IPS-18a (cell line): ENCODE measurements at regions not wholly inside any gene's neighbourhood (a gene's known extent, or its start where the extent isn't known, plus 50 kb on each side); places are given as distances from the start of the nearest gene placed in this dataset.
"Not testable (repeated sequence)": the region's sequence is repeated elsewhere in the genome, so short reads cannot be mapped to it uniquely, and the experiment has no call there.

Source experiments
- H3K27ac ChIP-seq: one replicate; pipeline ENCODE4 v1.5.1; 2013; ENCODE audit warnings: low read length
- H3K27me3 ChIP-seq: one replicate; pipeline ENCODE4 v1.6.1; 2013; ENCODE audit warnings: mild to moderate bottlenecking, low read length; ENCODE audit not compliant: control insufficient read depth, insufficient read depth
- H3K36me3 ChIP-seq: one replicate; pipeline ENCODE4 v1.6.1; 2013; ENCODE audit warnings: low read depth, low read length; ENCODE audit not compliant: control insufficient read depth
- H3K4me1 ChIP-seq: one replicate; pipeline ENCODE4 v1.6.1; 2013; ENCODE audit warnings: low read depth, low read length; ENCODE audit not compliant: control insufficient read depth
- H3K4me3 ChIP-seq: one replicate; pipeline ENCODE4 v1.5.1; 2013; ENCODE audit warnings: low read length
- H3K9ac ChIP-seq: one replicate; pipeline ENCODE4 v1.6.1; 2013; ENCODE audit warnings: mild to moderate bottlenecking, low read length, moderate library complexity
- H3K9me3 ChIP-seq: one replicate; pipeline ENCODE4 v1.6.1; 2013; ENCODE audit warnings: low read depth, low read length; ENCODE audit not compliant: control insufficient read depth

DNA sequence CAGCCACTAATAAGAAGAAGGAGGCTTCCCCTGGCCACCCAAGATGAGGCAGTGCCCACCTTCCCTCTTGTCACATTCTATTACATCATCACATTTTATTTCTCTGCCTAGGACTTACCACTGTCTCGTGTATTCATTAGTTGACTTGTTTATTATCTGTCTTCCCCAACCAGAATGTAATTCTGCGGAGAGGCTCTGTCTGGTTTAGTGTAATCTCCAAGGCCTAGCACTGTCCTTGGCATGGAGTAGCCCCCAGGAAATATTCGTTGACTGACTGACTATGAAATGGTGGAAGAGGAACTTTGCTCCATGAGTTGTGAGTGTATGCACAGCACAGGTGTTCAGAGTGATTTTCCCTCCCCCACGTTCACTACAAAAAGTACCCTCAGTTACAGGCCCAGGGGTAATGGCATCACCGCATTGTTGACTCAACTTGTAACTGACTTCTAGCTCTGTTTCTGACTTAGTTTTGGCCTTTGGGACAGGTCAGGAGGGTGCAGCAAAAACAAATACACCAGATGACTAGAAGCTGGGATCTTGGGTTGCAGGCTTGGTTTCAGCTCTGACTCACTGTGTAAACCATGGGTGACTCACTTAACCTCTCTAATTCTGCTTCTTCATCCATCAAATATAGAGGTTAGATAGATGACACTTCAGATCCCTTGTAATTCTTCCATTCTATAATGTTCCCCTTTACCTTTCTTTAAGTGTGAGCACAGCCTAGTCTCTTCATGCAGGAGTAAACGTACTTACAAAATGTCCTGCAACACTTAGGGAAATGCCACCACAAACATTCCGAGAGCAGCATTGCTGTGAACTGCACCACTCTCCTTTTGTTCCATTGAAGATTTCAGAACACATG is 229.7 kb downstream of the KCNRG start:
- Histone ChIP-seq H3K4me1 (no peaks in the 10 kb centered on the region), H3K9ac (no peak overlapping the region), H3K9me3 (no peaks in the 10 kb centered on the region), H3K36me3 (no peaks in the 10 kb centered on the region), H3K4me3 (no peak overlapping the region), H3K27me3 (no peaks in the 10 kb centered on the region), H3K27ac (no peak overlapping the region)

DNA sequence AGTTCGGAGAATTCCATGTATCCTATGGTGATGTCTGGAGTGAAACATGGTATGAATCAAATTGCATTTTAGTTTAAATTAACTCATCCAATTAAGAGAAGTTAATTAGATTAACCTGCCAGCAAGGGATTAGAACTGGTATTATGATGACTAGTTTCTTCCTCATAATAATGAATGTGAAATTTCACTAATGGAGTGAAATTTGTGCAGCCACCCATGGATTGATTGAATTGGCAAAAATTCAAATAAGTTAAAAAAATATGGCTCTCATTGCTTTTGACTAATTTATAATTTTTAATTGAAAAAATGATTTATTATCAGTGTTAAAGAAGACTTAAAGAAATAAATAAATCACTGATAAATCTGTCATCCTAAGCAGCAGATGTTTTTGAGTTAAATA is 232.0 kb downstream of the KCNRG start:
- Histone ChIP-seq H3K4me3 (no peak overlapping the region), H3K27me3 (no peaks in the 10 kb centered on the region), H3K4me1 (no peaks in the 10 kb centered on the region), H3K27ac (no peak overlapping the region), H3K9me3 (no peaks in the 10 kb centered on the region), H3K9ac (no peak overlapping the region), H3K36me3 (no peaks in the 10 kb centered on the region)

DNA sequence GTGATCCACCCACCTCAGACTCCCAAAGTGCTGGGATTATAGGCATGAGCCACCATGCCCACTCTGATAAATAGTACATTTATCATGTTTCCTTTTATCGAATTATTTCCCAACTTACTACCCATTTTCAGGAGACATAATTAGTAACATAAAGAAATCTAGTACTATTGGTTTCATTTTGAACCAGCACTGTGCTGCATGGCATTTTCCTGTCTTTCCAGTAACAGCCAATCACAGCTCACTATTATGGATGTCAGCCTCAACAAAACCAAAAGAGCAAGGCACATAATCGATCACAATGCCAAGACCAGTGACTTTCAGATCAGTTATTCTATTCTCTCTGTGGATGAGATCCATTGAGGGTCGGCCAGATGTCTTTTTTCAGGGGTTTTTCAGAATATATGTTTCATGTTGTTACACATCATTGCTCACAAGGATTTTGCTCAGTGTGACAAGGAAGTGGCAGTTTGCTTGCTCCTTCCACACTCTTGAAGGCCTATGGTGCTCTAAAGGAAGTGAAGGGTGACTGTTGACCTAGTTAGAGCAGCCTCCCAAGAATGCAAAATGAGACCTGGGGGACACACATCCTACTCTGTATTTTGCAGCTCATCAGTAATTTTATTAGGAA is 233.4 kb downstream of the KCNRG start:
- Histone ChIP-seq H3K27ac (no peak overlapping the region), H3K4me1 (no peaks in the 10 kb centered on the region)

DNA sequence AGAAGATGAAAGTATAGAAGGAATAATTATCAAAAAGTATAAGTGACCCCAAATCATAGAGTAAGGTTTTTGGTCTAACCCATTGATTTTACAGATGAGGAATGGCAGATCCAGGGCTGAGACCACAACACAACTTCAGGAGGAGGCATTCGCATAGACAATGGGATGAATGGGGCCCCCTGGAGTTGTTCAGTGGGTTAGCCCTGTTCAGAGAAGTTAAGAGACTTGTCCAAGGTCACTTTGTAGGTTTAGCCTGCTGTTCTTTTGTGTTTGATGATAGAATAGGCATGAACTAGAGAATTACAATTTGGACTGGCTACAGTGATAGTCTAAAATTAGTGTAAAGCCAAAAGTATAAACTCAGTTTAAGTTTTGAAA is 233.9 kb downstream of the KCNRG start:
- no peaks in the 10 kb centered on the region for H3K27me3 ChIP-seq
- no peak overlapping the region for H3K4me3 ChIP-seq
- H3K9me3 ChIP-seq, result no peaks in the 10 kb centered on the region
- no peaks in the 10 kb centered on the region for H3K36me3 ChIP-seq
- H3K4me1 ChIP-seq, result no peaks in the 10 kb centered on the region
- H3K9ac ChIP-seq, result no peak overlapping the region
- no peak overlapping the region for H3K27ac ChIP-seq

More for the DNA sequence above, 233.4 kb downstream of the KCNRG start:
- H3K9me3 ChIP-seq, result no peaks in the 10 kb centered on the region
- no peak overlapping the region for H3K9ac ChIP-seq
- H3K4me3 ChIP-seq, result no peak overlapping the region
- no peaks in the 10 kb centered on the region for H3K36me3 ChIP-seq
- H3K27me3 ChIP-seq, result no peaks in the 10 kb centered on the region

DNA sequence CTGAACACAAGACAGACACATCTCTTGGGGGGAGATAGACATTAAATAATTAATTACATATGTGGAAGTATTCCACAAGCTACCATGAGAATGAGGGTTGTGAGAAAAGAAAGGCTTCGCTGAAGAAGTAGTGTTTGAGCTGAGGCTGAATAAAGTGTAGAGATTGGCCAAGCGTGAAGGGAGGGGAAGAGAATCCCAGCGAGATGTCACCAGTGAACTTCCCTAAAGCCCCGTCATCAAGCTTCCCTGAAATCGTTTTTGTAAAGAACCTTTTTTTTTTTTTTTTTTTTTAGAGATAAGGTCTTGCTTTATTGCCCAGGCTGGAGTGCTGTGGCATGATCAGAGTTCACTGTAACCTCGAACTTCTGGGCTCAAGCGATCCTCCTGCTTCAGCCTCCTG is 235.2 kb downstream of the KCNRG start:
- no peaks in the 10 kb centered on the region for H3K4me1 ChIP-seq
- H3K9ac ChIP-seq, result no peak overlapping the region
- H3K36me3 ChIP-seq, result no peaks in the 10 kb centered on the region
- H3K9me3 ChIP-seq, result no peaks in the 10 kb centered on the region
- H3K27ac ChIP-seq, result no peak overlapping the region
- no peak overlapping the region for H3K4me3 ChIP-seq
- no peaks in the 10 kb centered on the region for H3K27me3 ChIP-seq

DNA sequence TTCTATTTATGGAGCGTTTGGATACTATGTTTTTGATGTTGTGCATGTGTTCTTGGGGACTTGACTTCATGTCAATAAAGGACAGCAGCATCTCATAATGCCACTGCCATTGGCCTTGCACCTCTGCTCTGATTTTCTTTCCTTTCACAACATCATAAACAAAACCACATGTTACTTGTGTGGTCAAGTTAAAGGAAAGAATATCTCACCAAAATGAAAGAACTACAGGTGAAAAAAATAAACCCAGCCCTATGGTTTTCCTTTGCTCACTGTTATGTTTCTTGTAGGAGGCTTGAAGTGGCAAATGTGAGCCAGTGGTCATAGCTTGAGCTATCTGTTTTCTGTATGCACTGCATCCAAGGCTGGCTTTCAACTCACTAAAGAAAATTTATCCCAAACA is 240.4 kb downstream of the KCNRG start:
- H3K27me3 ChIP-seq, result no peaks in the 10 kb centered on the region
- no peaks in the 10 kb centered on the region for H3K4me1 ChIP-seq
- no peak overlapping the region for H3K27ac ChIP-seq
- no peak overlapping the region for H3K4me3 ChIP-seq
- H3K9me3 ChIP-seq, result no peaks in the 10 kb centered on the region
- no peaks in the 10 kb centered on the region for H3K36me3 ChIP-seq
- H3K9ac ChIP-seq, result no peak overlapping the region

GRCh38 chr13:50256536-50257321 is 241.5 kb downstream of the KCNRG start:
- not testable (repeated sequence) for H3K9me3 ChIP-seq, H3K4me1 ChIP-seq, H3K27ac ChIP-seq, H3K27me3 ChIP-seq, H3K36me3 ChIP-seq, H3K4me3 ChIP-seq, H3K9ac ChIP-seq

GRCh38 chr13:50257646-50258045 is 242.4 kb downstream of the KCNRG start:
- Histone ChIP-seq H3K9ac (no peak overlapping the region), H3K4me3 (no peak overlapping the region), H3K9me3 (no peaks in the 10 kb centered on the region)

DNA sequence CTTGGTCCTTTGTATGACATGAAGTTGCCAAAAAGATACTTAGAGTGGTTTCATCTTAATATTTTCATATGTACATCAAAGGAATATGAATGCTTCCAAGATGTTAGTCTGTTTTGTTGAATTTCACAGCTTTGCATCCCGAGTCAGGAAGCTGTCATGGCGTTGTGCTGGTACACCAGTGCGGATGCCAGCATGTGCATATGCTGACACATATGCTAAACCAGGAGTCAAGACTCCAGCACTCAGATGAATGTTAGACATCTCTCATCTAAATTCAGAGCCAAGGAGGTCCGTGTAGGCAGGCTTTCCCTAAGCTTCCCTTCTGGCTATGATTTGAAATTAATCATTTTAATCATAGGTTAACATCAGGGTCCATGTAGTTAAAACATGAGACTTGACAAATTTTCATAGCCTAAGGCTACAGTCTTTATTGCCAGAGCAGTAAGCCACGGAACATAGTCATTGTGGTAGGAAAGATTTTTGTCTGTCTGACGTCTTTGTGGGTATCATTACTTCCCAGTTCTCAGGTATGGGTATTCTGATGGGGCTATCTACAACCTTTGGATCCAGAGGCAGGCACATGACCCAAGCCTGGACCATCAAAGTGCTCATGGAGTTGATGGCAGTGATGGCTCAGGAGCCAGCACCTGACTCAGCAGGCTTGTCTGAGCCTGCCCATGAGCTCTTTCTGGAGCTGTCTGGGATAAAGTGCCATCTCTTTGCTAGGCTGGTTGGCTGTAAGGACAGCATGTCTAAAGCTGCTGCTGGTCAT is 246.1 kb downstream of the KCNRG start:
- Histone ChIP-seq H3K36me3 (no peaks in the 10 kb centered on the region), H3K9ac (no peak overlapping the region), H3K4me1 (no peaks in the 10 kb centered on the region), H3K4me3 (no peak overlapping the region), H3K27me3 (no peaks in the 10 kb centered on the region), H3K27ac (no peak overlapping the region), H3K9me3 (no peaks in the 10 kb centered on the region)

More at GRCh38 chr13:50257646-50258045, 242.4 kb downstream of the KCNRG start:
- H3K36me3 ChIP-seq, result no peaks in the 10 kb centered on the region
- H3K27ac ChIP-seq, result no peak overlapping the region
- no peaks in the 10 kb centered on the region for H3K4me1 ChIP-seq
- no peaks in the 10 kb centered on the region for H3K27me3 ChIP-seq

- Histone ChIP-seq H3K27ac (no peak overlapping the region), H3K9me3 (no peaks in the 10 kb centered on the region), H3K4me1 (no peaks in the 10 kb centered on the region), H3K9ac (no peak overlapping the region), H3K27me3 (no peaks in the 10 kb centered on the region), H3K36me3 (no peaks in the 10 kb centered on the region), H3K4me3 (no peak overlapping the region)
Observed at GRCh38 chr13:50267066-50267465, 251.8 kb downstream of the KCNRG start.

DNA sequence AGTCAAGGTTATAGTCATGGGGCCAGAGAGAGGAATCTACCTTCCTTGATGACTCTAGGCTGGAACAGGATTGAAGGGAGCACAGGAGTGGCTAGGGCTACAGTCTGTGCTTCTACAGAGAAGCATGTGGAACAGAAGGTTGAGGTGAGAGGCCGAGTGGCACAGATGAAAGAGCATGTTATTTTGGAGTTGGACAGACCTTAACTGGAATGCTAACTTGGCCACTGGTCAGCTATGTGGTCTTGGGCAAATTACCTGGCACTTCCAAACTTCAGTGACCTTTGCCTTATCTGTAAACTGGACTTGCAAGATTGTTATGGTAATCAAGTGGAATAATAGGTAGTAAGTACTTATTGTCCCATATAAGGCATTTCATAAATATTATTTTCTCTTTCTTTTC is 252.7 kb downstream of the KCNRG start:
- Histone ChIP-seq H3K36me3 (no peaks in the 10 kb centered on the region), H3K4me1 (no peaks in the 10 kb centered on the region), H3K4me3 (no peak overlapping the region), H3K9ac (no peak overlapping the region), H3K9me3 (no peaks in the 10 kb centered on the region), H3K27ac (no peak overlapping the region), H3K27me3 (no peaks in the 10 kb centered on the region)
